B cell (primary cell): ENCODE measurements at regions not wholly inside any gene's neighbourhood (a gene's known extent, or its start where the extent isn't known, plus 50 kb on each side); places are given as distances from the start of the nearest gene placed in this dataset.

ENCODE experiments used
- EZH2 ChIP-seq: IDR thresholded peaks from 2 replicates; pipeline ENCODE4 v1.6.1; 2012; ENCODE audit warnings: borderline replicate concordance, low read depth, mild to moderate bottlenecking, moderate library complexity, low read length; ENCODE audit not compliant: insufficient read depth, poor library complexity, severe bottlenecking
- TF ChIP-seq, protein P1 (sequence below): fragments of 200-600 bp; IDR thresholded peaks from one replicate; pipeline ENCODE4 v1.8.0; 2022; ENCODE audit warnings: antibody characterized with exemption, mild to moderate bottlenecking

DNA sequence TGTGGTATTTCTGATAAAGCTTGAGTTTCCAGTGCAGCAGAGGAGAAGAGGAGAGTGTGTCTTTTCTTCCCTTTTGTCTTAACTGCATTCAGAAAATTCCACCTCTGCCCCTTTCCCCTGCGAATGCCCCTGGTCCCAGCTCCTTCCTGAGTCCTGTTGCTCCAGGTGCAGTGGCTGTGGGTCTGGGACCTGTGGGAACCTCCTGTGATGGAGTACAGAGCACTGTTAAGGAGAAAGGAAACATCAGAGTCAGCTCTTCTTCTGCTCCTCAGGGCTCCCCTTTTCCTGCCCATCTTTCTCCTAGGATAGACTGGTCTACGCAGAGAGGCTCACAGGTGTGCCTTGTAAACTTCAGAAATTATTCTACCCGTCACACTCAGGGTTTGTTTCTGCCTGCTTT is 165.8 kb upstream of the ROPN1 start:
- TF ChIP-seq, protein P1, sequence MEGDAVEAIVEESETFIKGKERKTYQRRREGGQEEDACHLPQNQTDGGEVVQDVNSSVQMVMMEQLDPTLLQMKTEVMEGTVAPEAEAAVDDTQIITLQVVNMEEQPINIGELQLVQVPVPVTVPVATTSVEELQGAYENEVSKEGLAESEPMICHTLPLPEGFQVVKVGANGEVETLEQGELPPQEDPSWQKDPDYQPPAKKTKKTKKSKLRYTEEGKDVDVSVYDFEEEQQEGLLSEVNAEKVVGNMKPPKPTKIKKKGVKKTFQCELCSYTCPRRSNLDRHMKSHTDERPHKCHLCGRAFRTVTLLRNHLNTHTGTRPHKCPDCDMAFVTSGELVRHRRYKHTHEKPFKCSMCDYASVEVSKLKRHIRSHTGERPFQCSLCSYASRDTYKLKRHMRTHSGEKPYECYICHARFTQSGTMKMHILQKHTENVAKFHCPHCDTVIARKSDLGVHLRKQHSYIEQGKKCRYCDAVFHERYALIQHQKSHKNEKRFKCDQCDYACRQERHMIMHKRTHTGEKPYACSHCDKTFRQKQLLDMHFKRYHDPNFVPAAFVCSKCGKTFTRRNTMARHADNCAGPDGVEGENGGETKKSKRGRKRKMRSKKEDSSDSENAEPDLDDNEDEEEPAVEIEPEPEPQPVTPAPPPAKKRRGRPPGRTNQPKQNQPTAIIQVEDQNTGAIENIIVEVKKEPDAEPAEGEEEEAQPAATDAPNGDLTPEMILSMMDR: no peak
- TF ChIP-seq EZH2: no peak
